ENCODE measurements at regions not wholly inside any gene's neighbourhood (a gene's known extent, or its start where the extent isn't known, plus 50 kb on each side); places are given as distances from the start of the nearest gene placed in this dataset.

DNA sequence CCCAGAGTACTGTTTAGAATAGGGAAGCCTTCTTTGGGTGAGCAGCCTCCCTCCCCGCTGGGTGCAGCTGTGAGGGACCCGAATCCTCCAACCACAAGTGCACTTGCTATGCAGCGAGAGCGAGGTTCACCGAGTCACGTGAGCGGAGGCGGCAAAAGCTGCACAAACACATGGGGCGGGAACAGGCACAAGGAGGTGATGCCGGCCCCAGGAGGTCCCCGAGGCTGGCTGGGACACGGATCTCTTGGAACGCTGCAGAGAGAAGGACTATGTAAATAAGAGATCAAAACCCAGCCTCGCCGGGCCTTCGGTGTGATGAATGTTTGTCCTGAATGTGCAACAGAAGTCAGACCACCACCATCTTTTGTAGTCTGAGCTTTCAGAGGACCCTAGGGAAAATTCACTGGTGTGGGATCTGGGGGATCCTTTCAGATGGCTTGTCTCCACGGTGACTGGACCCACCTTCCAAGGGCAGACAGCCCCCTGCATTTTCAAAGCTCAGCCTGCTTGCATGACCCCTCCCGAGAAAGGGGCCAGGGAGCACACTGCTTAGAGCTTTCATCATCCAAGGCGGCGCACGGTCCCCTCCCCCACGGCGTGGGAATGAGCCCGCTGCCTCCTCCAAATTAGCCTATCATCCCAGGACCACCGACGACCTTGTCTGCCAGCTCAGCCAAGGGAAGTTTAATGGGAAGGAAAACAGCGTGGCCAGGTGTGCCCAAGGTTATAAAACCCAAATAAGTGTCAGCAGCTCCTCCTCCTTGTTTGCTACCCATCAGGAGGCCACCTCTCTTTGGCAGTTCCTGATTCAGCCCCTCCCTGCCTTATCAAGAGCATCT is 327.7 kb downstream of the CXCL12 start:
- DNase-seq (ENCODE audit: low read depth), result no peak

DNA sequence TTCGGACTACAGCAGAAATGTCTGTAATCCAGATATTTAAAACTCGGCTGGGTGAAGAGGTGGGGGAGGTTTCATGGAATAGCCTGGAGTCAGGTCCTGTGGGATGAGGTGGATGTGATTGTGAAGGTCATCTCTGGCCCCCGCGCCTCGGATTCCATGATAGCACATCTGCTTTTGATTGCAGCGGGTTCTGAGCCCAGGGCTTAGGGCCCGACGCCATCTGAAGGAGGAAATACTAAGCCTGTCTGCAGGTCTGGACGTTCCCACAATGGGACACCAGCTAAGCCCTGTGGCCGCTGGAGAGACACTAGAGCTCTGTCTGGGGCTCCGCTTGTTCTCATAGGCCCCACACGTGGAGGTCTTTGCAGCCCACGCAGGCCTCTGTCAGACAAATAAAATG is 328.7 kb downstream of the CXCL12 start:
- DNase-seq (ENCODE audit: low read depth), result no peak

DNA sequence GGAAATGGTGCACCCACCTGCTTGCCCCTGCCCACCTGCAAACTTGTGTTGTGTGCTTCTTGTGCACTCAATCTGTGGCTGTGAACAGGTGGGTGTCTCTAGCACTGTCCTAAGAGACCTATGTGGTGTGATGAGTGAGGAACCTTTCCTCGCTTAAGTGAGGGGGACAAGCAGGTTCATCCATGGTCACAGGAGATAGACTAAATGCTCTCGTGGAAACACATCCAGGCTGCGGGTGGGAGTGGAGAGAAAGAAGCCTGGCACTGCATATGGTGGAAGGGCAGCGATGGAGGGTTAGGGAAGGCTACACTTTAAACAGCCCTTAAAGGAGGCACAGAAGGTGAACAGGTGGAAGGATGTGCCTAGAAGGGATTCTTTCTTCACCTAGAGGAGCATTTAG is 330.9 kb downstream of the CXCL12 start:
- no peak for DNase-seq (ENCODE audit: low read depth)

DNA sequence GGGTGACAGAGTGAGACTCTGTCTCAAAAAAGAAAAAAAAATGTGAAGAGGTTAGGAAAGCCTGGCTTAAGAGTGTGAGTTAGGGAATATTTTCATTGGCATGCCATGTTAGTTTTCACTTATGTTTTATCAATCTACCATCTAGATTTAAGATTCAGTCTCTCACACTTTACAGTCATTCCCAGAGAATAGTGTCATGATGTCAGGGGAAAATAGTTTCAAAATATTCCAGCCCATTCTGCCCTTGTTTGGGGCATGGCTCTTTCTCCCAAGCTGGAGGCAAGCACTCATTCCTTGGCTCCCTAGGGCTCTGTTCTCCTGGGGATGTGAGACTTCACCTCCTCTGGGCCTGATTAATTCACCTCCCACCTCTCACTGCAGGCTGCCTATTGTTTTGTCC is 331.5 kb downstream of the CXCL12 start:
- DNase-seq (ENCODE audit: low read depth), result no peak

DNA sequence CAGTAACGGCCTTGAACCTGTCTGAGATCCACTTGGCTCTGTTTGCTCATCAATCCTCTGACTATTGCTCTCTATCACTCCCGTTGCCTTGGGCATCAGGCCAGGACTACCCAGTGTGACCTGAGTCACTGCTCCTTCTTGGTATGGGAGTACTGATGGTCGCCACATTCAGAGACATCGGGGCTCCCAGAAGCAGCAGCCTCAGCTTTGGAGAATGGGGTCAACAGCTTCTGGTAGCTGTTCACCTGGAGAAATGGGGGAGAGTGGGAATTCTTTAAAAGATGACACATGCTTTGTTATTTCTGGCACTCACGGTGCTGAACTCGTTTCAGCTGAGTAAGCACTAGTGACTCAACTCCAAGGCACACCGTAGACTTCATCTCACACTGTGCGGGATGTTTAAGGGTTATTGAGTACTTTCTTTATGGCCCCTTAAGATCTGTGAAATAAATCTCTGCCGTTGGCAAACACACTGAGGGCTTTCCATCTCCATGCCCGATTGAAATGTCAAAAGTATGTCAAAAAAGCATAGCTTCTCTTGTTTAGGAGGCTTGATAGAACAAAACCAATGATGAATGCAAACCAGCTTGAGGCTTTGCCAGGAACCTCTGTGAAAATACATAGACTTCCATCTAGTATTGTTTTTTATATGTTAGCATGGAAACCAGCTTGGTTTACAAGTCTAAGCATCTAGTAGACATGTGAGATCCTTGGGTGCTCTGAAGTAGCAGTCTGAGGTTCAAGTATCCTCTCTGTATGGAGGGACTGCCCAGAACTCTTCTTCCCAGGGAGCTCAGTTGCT is 333.1 kb downstream of the CXCL12 start:
- no peak for DNase-seq (ENCODE audit: low read depth)

DNA sequence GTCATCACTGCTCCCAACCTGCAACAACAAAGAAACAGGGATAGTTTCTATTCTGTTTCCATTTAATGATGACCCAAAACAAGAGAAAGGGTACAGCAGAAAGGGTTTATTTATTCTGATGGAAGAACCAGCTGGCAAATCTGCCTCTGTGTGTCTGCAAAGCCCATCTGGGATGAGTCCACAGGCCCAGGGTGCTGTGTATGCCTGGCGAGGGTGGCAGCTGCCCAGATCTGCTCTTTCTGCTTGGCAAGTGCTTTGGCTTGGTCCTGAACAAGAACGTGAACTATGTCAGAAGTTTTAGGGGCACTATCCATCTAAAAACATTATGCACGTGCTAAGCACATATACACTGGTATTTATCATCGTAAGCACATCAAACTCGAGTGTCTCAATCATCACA is 333.8 kb downstream of the CXCL12 start:
- DNase-seq (ENCODE audit: low read depth), result no peak

DNA sequence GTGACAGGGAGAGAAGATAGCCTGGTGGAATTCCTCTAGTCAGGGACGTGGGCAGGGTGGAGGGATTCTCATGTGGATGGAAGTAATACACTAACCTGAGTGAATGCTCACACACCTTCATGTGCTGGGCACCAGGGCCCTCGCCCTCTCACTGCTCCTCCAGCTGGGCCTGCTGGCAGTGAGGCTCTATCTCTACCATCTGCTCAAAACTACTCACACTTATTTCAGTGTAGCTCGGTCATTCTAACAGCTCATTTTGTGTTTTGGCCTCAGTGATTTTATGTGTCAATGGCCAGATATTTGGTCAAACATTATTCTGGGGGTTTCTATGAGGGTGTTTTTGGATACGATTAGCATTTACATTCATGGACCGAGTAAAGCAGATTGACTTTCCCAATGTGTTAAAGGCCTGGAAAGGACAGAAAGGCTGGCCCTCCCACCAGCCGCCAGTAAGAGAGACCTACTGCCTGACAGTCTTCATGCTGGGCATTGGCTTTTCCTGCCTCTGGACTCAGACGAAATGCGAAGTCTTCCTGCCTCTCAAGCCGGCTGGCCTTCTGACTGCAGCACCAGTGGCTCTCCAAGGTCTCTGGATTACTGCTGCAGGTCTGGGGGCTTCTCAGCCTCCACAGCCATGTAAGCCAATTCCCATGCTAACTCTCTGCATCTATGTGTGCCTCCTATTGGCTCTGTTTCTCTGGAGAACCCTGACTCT is 335.4 kb downstream of the CXCL12 start:
- DNase-seq (ENCODE audit: low read depth), result no peak

DNA sequence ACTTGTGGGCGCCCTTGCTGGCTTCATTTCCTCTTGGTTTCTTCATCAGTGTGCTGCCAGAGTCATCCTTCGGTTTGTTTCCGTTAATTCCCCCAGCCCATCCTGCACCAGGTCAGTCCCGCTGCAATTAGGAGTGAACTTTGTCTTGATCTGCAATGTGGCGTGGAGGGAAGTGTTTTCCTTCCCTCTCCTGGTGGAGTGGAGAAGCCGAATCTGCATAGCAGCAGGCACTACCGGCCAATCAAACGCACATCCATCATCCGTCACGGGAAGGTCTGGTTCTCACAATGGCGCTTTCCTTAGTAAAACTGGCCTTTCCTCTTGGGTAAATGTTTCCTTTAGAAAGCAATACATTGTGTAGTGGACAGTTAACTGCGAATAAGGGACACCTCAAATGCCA is 337.5 kb downstream of the CXCL12 start:
- DNase-seq (ENCODE audit: low read depth), result no peak

DNA sequence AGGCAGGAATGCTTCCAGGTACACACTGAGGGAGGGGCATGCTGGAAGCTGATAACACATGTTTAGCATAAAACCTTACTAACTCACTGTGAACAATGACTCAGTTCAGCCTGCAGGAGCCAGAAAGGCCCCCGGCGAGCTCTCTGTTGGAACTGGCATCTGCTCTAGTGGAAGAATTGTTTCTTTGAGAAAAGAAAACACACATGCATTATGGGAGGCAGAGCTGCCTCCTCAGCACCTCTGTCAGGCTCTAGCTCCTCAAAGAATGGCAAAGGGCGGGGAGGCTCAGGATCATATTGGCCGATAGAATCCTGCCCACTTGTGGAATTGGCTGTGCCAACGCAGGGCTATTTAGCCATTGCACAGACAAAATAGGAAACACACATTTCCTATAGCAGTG is 338.3 kb downstream of the CXCL12 start:
- no peak for DNase-seq (ENCODE audit: low read depth)

DNA sequence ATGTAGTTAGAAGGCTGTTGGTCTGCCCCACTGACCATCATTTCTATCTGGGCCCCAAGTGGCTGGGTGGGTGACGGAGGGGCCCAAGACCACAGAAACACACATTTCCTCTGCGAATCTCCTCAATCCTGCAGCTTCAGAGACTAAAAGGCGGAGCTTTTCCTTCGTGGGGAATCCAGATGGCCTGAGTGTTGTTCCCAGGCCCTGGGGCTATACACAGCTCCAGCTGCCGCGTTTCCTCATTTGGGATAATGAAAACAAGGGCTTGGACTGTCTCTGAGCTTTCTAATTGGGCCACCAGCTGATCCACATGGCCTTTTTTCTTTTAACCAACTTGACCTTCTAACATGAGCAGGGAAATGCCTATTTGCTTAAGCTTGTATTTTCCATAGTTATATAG is 339.9 kb downstream of the CXCL12 start:
- no peak for DNase-seq (ENCODE audit: low read depth)

DNA sequence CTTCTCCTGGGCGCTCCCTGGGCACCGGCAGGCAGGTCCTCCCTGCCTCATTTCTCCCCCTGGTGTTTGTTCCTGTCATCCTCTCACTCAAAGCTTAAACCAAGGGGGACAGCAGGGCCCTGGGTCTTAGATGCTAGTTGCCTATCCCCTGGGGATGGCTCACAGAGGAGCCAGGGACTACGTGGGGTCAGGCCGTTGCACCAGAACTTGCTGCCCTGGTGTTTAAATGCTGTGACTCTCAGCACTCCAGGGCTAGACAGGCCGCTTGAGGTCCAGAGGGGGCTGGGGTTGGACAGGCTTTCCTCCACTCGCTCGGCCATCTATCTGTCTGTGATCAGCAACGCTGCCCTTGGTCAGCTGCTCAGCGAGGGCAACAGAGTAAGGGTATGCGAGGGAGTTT is 340.3 kb downstream of the CXCL12 start:
- DNase-seq (ENCODE audit: low read depth), result no peak

DNA sequence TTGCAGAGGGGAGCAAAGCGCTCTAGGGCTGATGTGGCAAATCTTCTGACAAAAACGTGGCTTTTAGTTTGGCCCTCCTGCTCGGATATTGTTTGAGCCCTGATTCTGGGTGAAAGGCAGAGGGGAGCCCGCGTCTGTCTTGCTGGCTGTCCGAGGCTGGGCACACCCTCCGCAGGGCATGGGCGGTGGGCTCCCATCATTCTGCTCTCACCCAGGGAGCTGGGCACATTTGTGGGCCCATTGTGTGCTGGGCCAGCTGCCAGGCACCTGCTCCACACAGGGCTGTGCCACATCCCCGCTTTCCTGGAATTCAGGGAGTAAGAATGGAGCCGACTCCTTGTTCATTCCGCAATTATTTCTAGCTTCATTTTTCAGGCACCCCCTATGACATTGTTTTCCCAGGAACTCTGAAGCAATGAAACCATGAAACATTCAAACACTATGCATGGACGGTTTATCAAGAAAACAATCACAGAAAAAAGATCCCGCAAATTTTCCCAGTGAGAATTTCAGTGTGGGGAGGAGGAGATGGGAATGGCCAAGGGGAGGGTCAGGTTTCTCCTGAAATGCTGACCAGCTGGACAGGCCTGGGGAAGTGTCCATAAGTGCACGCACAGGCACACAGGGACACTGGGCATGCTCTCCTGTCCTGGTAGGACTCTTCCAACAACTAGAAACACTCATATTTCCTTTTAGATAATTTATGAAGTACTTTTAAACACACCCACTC is 341.1 kb downstream of the CXCL12 start:
- DNase-seq (ENCODE audit: low read depth), result no peak

DNA sequence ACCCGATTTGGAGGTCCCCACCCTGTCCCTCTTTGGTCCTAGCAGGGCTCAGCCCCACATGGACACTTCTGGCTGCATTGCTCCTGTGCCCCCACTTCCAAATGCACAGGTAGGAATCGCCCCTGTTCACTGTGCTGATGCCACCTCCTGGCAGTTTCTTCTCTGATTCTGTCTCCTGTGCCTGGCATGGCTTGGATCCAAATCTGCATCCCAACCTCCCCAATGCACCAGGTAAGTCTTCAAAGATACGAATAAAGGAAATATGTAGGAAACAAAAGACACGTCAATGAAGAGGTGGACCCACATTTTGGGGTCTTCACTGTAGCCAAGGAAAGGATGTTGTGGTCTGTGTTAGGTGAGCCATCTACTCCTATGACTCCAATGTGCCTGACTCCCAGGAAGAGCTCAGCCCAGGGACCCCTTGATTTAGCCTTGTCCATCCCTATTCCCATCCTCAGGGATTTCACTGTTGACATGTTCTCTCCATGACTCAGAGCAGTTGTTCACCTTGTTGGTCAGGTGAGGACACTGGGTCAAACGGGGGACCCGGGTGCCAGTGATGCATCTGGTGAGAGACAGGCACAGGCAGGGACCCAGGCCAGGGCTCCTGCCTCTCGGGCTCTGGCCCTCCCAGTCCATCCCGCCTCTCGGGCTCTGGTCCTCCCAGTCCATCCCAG is 341.8 kb downstream of the CXCL12 start:
- DNase-seq (ENCODE audit: low read depth), result no peak

DNA sequence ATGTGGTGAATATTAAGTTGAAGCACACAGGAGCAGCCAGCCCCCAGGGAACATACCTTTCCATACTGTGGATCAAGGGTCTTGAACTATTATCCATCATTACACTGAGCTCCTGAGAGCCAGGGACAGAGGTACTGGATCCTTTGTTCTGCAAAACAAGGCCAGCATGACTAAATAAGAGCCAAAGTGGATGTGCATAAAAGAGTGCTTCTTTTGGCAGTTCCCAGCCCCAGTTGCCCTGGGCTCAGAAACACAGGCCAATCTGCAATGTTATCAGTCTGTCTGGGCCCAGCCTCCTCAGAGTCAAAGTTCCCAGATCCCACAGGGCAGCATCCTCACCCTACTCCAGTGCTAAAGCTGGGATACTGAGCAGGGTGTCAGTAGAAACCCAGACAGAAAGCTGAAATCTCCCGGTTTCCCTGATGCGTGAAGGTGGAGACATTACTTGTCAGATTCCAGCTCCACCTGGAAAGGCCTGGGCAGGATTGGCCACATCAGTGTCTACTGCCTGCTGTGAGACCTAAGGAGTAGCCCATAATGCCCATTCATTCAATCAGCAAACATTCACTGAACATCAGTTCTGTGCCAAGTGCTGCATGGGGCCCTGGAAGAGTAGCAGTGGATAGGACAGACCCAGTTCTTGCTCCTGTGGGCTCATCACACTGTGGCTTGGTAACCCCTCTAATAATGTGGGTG is 342.7 kb downstream of the CXCL12 start:
- no peak for DNase-seq (ENCODE audit: low read depth)

DNA sequence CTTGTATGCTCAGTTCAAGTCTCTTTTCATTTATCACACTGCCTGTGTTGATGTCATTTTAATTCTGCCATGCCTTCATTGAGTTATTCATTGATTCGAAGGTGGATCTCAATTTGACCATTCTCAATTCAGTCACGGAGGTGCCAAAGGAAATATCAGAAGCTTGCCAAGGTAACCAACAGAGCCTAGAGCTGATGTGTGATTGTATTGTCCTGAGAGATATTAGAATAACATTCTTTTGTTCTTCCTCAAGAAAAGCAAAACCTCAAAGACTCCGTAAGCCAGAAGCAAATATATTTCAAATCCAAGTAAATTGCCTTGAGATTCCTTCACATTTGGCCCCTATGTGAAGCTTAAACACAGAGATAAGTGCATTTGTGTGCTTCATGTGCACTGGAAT is 345.3 kb downstream of the CXCL12 start:
- no peak for DNase-seq (ENCODE audit: low read depth)

DNA sequence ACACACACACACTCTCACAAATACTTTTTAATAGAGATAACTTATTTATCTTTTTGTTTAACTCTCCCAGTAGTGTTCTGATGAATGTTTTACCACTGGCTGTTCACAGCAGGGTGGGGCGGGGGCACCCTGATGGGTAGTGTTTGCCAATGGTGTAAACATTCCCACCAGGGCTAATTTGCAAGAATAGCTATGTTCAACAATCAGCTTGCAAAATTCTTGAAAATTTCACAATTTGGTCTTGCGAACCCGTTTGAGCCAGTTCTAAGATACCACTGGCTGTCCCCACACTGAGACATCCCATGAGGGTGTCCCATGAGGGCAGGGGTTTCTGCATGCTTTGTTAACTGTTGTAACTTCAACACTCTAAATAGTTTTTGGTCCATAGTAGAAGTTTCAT is 348.5 kb downstream of the CXCL12 start:
- DNase-seq (ENCODE audit: low read depth), result no peak

DNA sequence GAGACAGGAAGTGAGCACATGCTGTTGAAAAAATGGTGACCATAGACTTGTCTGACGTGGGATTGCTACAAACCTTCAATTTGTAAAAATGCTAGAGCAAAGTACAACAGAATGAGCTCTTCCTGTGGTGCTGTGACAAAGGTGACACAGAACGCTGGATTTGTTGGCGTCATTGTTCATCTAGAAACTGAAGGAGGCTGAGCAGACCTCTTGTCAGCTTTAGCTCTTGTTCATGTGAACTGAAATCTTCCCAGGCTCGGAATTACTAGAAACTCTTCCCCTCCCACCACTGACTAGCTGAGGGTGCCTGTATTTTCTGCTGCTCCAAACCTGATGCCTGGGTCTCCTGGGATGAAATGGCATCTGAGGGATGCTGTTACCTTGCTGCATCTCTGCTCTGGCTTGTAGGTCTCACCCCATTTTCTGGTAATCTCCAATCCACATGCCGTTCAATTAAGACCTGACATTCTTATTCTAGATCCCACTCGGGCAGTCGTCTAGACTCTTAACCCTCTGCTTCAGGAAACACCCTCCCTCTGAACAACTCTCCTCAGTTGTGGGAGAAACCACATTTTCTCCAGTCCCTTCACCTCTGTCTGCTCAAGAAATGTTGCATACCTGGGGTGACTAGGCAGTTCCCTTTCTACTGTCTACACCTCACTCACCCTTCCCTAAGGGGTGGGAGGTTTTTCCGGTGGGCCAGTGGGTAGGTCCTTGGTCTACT is 349.3 kb downstream of the CXCL12 start:
- no peak for DNase-seq (ENCODE audit: low read depth)

DNA sequence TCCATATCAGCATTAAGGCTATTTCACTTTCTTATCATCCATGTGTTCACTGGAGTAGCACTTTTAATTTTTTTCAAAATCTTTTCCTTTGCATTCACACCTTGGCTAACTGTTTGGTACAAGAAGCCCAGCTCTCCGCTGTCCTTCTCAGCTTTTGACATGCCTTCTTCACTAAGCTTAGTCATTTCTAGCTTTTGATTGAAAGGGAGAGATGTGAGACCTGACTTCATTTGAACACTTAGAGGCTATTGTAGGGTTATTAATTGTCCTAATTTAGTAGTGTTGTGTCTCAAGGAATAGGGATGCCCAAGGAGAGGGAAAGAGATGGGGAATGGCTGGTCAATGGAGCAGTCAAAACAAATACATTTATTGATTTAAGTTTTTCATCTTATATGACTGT is 350.0 kb downstream of the CXCL12 start:
- DNase-seq (ENCODE audit: low read depth), result no peak

DNA sequence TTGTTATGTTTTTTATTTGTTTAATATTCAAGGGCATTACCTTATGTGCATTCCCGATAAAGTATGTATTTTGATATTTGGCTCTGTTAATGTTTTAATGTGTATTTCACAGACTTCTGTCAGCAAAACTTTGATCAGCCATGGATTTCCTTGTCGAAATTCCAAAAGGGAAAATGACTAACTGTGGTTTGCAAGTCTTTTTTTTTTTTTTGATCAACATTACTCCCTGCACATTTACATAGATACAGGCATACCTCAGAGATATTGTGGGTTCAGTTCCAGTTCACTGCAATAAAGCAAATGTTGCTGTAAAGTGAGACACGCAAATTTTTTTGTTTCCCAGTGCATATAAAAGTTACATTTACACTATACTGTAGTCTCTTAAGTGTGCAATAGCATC is 351.9 kb downstream of the CXCL12 start:
- peak; percentile 76 for DNase-seq (ENCODE audit: low read depth)

DNA sequence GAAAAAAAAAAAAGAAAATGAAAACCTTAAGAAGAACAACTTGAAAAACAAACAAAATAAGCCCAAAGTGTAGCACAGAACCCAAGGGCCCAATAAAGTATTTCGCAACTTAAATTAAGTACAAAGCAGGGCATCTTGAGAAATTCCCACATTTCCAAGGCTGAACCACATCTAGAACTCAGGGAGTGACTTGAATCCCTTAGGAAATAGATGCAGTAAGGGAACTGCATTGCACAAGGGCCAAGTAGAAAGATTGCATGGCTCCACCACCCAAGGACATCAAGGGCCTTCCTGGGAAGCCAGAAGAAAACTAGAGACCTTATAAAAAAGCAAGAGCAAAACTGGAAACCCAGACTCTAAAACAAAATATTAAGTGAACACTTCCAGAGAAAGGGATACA is 352.7 kb downstream of the CXCL12 start:
- peak; percentile 76 for DNase-seq (ENCODE audit: low read depth)
